MG63 (cell line): ENCODE measurements at regions not wholly inside any gene's neighbourhood (a gene's known extent, or its start where the extent isn't known, plus 50 kb on each side); places are given as distances from the start of the nearest gene placed in this dataset.
"Not testable (repeated sequence)": the region's sequence is repeated elsewhere in the genome, so short reads cannot be mapped to it uniquely, and the experiment has no call there.

ENCODE experiments used
- DNase-seq: peaks from one replicate; pipeline ENCODE4 v3.0.0-alpha.2; 2020
- H3K27me3 ChIP-seq: fragments of 250-450 bp; sonication (Bioruptor Pico); 2 replicates; pipeline ENCODE4 v1.5.1; 2020; ENCODE audit warnings: mild to moderate bottlenecking, moderate library complexity
- H3K36me3 ChIP-seq: fragments of 250-450 bp; sonication (Bioruptor Pico); 2 replicates; pipeline ENCODE4 v1.5.1; 2020; ENCODE audit warnings: mild to moderate bottlenecking, moderate library complexity
- H3K4me3 ChIP-seq: fragments of 250-450 bp; sonication (Bioruptor Pico); 2 replicates; pipeline ENCODE4 v1.5.1; 2020; ENCODE audit warnings: mild to moderate bottlenecking, moderate library complexity
- H3K9me3 ChIP-seq: fragments of 250-450 bp; sonication (Bioruptor Pico); 2 replicates; pipeline ENCODE4 v1.5.1; 2020; ENCODE audit warnings: mild to moderate bottlenecking, moderate library complexity

GRCh38 chr3:139203752-139204151 is 140.1 kb upstream of the MRPS22 start:
- no peaks in the 10 kb centered on the region for H3K27me3 ChIP-seq
- no peak for DNase-seq
- H3K4me3 ChIP-seq = no peak overlapping the region
- no peaks in the 10 kb centered on the region for H3K9me3 ChIP-seq
- no peaks in the 10 kb centered on the region for H3K36me3 ChIP-seq

GRCh38 chr3:139204728-139205127 is 139.1 kb upstream of the MRPS22 start:
- Histone ChIP-seq H3K36me3 (no peaks in the 10 kb centered on the region), H3K9me3 (no peaks in the 10 kb centered on the region), H3K4me3 (no peak overlapping the region), H3K27me3 (no peaks in the 10 kb centered on the region)
- peak; percentile 45 for DNase-seq

- peaks cover 5% of the 10 kb centered on the region; the same call in 1 of the 2 replicates for H3K9me3 ChIP-seq
- no peak for DNase-seq
- no peak overlapping the region for H3K4me3 ChIP-seq
- no peaks in the 10 kb centered on the region for H3K27me3 ChIP-seq
- no peaks in the 10 kb centered on the region for H3K36me3 ChIP-seq
Measured at GRCh38 chr3:139213936-139214335, 129.9 kb upstream of the MRPS22 start.

GRCh38 chr3:139216958-139217357 is 126.9 kb upstream of the MRPS22 start:
- DNase-seq = no peak
- H3K9me3 ChIP-seq = peaks cover 1% of the 10 kb centered on the region; the same call in 1 of the 2 replicates
- no peak overlapping the region for H3K4me3 ChIP-seq
- H3K36me3 ChIP-seq = no peaks in the 10 kb centered on the region
- no peaks in the 10 kb centered on the region for H3K27me3 ChIP-seq

- Histone ChIP-seq H3K36me3 (no peaks in the 10 kb centered on the region), H3K4me3 (no peak overlapping the region), H3K9me3 (no peaks in the 10 kb centered on the region), H3K27me3 (no peaks in the 10 kb centered on the region)
- no peak for DNase-seq
Measured at GRCh38 chr3:139217633-139218032, 126.2 kb upstream of the MRPS22 start.

GRCh38 chr3:139218046-139218445 is 125.8 kb upstream of the MRPS22 start:
- DNase-seq = no peak
- Histone ChIP-seq H3K4me3 (no peak overlapping the region), H3K27me3 (no peaks in the 10 kb centered on the region), H3K9me3 (no peaks in the 10 kb centered on the region), H3K36me3 (no peaks in the 10 kb centered on the region)

GRCh38 chr3:139219463-139219862 is 124.4 kb upstream of the MRPS22 start:
- Histone ChIP-seq H3K27me3 (no peaks in the 10 kb centered on the region), H3K9me3 (no peaks in the 10 kb centered on the region), H3K36me3 (no peaks in the 10 kb centered on the region), H3K4me3 (no peak overlapping the region)
- DNase-seq = no peak

- no peak for DNase-seq
- H3K9me3 ChIP-seq = no peaks in the 10 kb centered on the region
- H3K27me3 ChIP-seq = no peaks in the 10 kb centered on the region
- no peak overlapping the region for H3K4me3 ChIP-seq
- no peaks in the 10 kb centered on the region for H3K36me3 ChIP-seq
Measured at GRCh38 chr3:139222100-139222657, 121.6 kb upstream of the MRPS22 start.

GRCh38 chr3:139225548-139225947 is 118.3 kb upstream of the MRPS22 start:
- Histone ChIP-seq H3K36me3 (no peaks in the 10 kb centered on the region), H3K27me3 (no peaks in the 10 kb centered on the region), H3K9me3 (no peaks in the 10 kb centered on the region), H3K4me3 (no peak overlapping the region)
- DNase-seq = peak; percentile 85

GRCh38 chr3:139226731-139227130 is 117.1 kb upstream of the MRPS22 start:
- DNase-seq = no peak

GRCh38 chr3:139227165-139227564 is 116.7 kb upstream of the MRPS22 start:
- Histone ChIP-seq H3K27me3 (no peaks in the 10 kb centered on the region), H3K36me3 (no peaks in the 10 kb centered on the region), H3K9me3 (no peaks in the 10 kb centered on the region), H3K4me3 (no peak overlapping the region)
- DNase-seq = peak; percentile 60

More at GRCh38 chr3:139226731-139227130, 117.1 kb upstream of the MRPS22 start:
- H3K9me3 ChIP-seq = no peaks in the 10 kb centered on the region
- H3K27me3 ChIP-seq = no peaks in the 10 kb centered on the region
- H3K4me3 ChIP-seq = no peak overlapping the region
- H3K36me3 ChIP-seq = no peaks in the 10 kb centered on the region

GRCh38 chr3:139227827-139228226 is 116.0 kb upstream of the MRPS22 start:
- Histone ChIP-seq H3K36me3 (no peaks in the 10 kb centered on the region), H3K27me3 (no peaks in the 10 kb centered on the region), H3K4me3 (no peak overlapping the region), H3K9me3 (no peaks in the 10 kb centered on the region)
- no peak for DNase-seq

- peak; percentile 15 for DNase-seq
- H3K36me3 ChIP-seq = no peaks in the 10 kb centered on the region
- H3K9me3 ChIP-seq = no peaks in the 10 kb centered on the region
- no peaks in the 10 kb centered on the region for H3K27me3 ChIP-seq
- H3K4me3 ChIP-seq = no peak overlapping the region
Measured at GRCh38 chr3:139230391-139230790, 113.4 kb upstream of the MRPS22 start.

GRCh38 chr3:139231555-139232281 is 112.1 kb upstream of the MRPS22 start:
- no peaks in the 10 kb centered on the region for H3K36me3 ChIP-seq
- no peak overlapping the region for H3K4me3 ChIP-seq

GRCh38 chr3:139232341-139232740 is 111.5 kb upstream of the MRPS22 start:
- DNase-seq, H3K4me3 ChIP-seq, H3K9me3 ChIP-seq, H3K36me3 ChIP-seq, H3K27me3 ChIP-seq: not testable (repeated sequence)

More at GRCh38 chr3:139231555-139232281, 112.1 kb upstream of the MRPS22 start:
- Histone ChIP-seq H3K27me3 (no peaks in the 10 kb centered on the region), H3K9me3 (no peaks in the 10 kb centered on the region)
- DNase-seq = no peak

GRCh38 chr3:139234491-139234890 is 109.3 kb upstream of the MRPS22 start:
- no peak for DNase-seq
- Histone ChIP-seq H3K4me3 (no peak overlapping the region), H3K27me3 (no peaks in the 10 kb centered on the region), H3K36me3 (no peaks in the 10 kb centered on the region), H3K9me3 (no peaks in the 10 kb centered on the region)

- Histone ChIP-seq H3K36me3 (no peaks in the 10 kb centered on the region), H3K4me3 (no peak overlapping the region), H3K27me3 (no peaks in the 10 kb centered on the region), H3K9me3 (no peaks in the 10 kb centered on the region)
- no peak for DNase-seq
Measured at GRCh38 chr3:139235192-139235591, 108.6 kb upstream of the MRPS22 start.

- H3K9me3 ChIP-seq = no peaks in the 10 kb centered on the region
- DNase-seq = no peak
Measured at GRCh38 chr3:139236336-139236735, 107.5 kb upstream of the MRPS22 start.

More at GRCh38 chr3:139236336-139236735, 107.5 kb upstream of the MRPS22 start:
- Histone ChIP-seq H3K4me3 (no peak overlapping the region), H3K36me3 (no peaks in the 10 kb centered on the region), H3K27me3 (no peaks in the 10 kb centered on the region)
